Stimulated activated CD4-positive, alpha-beta T cell treated with anti-CD3 and anti-CD28 coated beads, TNF-alpha, amount 100 ng/mL, for 48 hours (primary cell): ENCODE measurements at regions not wholly inside any gene's neighbourhood (a gene's known extent, or its start where the extent isn't known, plus 50 kb on each side); places are given as distances from the start of the nearest gene placed in this dataset.
"Not testable (repeated sequence)": the region's sequence is repeated elsewhere in the genome, so short reads cannot be mapped to it uniquely, and the experiment has no call there.

Experiments
- DNase-seq, 3 donors: peaks; one replicate each; pipeline ENCODE4 v3.0.0-alpha.2; 2020; ENCODE audit warnings: low read depth in 3 of 3

GRCh38 chr2:53209679-53210458, 557.7 kb upstream of the CHAC2 start:
- DNase-seq, result no peak

DNA sequence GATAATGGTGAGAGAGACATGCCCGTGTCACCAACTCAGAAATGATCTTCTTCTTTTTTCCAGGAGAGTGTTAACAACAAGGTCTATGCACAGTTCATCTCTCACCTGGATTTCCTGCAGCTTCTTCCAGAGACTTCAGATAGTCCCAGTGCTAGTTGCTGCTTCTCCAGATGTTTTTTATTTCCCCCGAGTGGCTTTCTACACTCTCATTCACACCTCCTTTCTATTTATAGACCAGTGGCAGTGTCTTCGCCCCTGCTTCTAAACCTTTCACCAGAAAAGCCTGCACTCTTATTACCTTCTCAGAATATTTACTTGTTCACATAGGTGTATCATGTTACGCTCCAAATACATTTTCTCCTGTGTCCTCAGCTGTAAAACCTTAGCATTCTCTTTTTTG, 558.8 kb upstream of the CHAC2 start:
- DNase-seq, result no peak

GRCh38 chr2:53206226-53206625, 561.4 kb upstream of the CHAC2 start:
- not testable (repeated sequence) for DNase-seq

- no peak for DNase-seq
Observed at GRCh38 chr2:53202063-53202462, 565.5 kb upstream of the CHAC2 start.

GRCh38 chr2:53200072-53200471, 567.5 kb upstream of the CHAC2 start:
- DNase-seq, result no peak

DNA sequence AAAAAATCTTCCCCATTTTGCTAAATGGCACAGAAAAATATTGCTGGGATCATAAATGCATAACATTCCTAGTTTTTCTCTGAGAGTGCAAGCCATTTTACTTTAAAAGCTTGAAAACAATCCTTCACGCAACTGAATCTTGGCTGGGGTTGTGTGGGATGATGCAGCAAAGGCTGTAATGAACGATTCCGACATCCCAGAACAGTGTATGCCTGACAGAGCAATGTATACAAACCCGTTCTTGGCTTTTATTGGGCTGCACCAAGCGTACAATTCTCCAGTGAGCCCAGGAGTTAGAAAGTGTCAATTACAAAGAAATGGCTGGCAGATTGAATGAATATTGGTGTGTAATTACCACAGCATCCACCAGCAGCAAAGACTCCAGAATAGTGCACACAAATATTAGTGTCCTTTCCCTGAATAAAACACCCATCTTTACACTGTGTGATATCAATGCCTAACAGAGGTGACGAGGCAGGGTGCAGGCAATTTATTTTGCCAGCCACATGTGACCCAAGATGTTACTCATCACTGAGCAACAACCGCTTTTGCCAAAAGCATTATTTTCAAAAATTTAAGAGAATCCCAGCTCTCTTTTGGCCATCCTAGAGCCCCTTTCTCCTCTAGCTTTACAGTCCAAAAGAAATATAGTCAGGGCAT, 578.6 kb upstream of the CHAC2 start:
- no peak for DNase-seq

DNA sequence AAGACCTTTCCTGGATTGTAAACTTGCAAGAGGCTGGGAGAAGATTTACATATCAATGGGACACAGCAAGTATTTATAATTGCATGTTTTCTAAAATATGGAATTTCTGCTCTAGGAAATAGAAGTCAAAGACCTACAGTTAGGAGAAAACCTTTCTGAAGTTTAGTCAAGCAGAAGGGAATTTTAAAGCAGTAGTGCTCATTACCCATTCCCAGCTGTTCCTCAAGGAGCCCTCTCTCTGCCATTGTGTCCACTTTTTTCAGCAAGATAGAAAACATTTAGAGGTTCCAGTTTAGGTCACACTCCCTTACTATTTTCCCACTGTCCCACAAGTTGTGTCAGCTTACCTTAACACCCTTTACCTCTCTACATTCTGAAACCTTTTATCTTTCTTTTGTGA, 584.0 kb upstream of the CHAC2 start:
- no peak for DNase-seq

GRCh38 chr2:53182601-53183000, 585.0 kb upstream of the CHAC2 start:
- no peak for DNase-seq

GRCh38 chr2:53181759-53182158, 585.8 kb upstream of the CHAC2 start:
- DNase-seq, result no peak

GRCh38 chr2:53177327-53177726, 590.3 kb upstream of the CHAC2 start:
- no peak for DNase-seq

DNA sequence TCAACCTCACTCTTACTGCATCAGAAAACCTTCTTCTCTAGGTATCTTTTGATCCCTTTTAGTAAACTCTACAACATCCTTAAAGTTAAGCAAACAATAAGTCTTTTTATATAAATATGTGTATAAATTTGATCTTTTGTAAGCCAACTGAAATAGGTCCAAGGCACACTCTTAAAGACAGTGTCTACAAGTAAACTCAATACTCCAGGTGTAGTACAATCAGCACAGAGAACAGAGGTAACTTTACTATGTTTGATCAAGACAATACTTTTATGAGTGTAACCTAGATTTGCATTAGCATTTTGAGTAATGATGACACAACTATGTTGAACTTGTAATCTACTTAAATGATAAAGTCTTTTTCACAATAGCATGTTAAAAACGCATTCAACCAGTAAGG, 593.1 kb upstream of the CHAC2 start:
- no peak for DNase-seq

DNA sequence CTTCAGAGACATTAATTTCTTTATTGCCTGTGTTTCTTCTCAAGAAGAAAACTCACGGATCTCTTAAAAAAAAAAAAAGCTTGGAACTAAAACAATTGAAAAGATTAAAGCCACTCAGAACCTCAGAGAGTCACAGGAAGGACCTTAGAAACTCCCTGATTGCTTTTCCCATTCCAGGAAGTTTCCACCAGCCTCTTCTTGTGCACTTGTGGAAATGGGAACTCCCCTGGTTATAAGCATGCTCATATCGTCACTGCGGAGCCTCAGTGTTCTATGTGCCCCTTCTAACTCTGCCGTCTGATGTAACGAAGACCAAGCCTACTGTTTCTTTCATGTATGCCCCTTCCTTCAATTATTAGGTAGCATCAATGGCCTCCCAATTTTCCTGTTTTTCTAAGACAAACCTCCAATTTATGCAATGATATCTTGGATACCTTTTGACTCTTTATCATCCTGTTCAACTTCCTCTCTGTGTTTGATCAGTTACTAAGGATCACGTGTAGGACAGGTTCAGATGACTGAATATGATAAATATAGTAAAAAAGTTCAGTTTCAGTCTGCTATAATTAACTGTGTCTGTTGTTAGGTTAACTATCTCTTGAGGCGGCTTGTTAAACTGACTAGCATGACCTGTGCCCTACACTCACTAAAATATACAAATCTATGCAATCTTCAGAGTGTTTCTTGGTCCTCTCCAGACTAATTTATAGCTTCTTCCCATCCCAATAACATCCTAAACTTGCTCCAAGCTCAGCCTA, 593.7 kb upstream of the CHAC2 start:
- DNase-seq, result no peak

DNA sequence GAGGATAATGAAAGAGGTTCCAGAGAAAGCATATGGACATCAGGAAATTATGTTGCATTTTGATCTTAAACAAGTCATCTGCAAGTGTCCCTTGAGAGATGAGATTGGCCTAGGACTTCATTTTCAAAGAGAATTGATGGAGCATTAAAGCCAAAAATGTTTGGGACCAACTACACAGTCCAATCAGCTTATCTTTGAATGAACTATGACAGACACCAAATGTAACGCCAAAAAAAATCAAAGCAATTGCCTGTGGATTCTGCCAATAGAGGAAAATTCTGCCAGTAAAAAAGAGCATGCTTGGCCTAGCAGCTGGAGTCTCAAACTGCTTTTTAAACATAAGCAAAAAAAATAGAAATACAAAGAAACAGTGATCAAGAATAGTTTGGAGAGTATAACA, 594.5 kb upstream of the CHAC2 start:
- no peak for DNase-seq

DNA sequence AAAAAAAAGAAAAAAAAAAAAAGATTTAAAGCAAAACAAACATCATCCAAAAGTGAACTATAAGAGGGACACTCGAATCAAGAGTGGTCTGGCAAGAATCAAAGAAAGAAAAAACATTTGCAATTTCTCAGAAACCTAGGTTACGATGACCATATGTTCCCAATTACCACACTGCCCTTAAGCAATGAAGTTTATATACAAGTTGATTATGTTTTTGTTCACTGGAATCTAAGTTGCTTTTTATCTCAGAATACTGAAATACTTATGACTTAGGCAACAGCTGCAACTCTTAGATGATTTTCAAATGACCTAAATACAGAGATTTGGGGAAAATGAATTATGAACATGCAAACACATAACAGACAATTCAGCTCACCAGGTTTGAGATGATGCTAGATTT, 597.1 kb upstream of the CHAC2 start:
- DNase-seq, result no peak

DNA sequence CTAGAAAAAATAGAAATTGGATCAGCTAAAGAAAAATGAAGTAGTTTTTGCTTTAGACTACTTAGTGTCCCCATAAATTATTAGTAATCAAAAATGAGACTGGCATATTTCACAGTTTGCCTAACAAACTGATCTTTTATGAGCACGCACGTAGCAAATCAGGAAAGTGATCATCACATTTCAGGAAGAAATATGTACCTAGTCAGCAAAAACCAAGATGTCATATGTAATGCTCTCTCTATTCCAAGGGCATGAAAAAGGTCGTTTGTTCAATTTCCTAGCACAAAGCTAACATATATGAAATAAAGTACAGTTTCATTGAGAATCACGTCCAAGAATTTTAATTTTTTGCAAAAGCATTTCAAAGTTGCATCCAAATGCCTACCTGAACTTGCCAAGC, 600.4 kb upstream of the CHAC2 start:
- no peak for DNase-seq

DNA sequence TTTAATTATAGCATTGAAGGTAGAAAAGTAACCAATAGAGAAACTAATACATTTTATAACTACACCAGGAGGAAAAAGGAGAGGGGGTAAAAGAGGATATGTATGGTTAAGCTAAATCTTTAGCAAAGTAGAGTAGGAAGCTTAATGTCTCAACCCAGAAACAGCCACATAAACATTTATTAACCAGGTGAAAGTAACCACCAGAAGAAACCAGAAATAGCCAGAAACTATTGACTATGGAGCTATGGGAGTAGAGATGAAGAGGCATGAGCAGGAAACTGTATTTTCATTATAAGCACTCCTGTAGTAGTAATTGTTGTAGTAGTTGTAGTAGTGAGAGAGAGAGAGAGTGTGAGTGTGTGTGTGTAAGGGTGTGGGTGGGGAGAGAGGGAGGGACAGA, 617.5 kb upstream of the CHAC2 start:
- no peak for DNase-seq

GRCh38 chr2:53148221-53148620, 619.4 kb upstream of the CHAC2 start:
- DNase-seq, result no peak

GRCh38 chr2:53131416-53131815, 636.2 kb upstream of the CHAC2 start:
- DNase-seq, result no peak

DNA sequence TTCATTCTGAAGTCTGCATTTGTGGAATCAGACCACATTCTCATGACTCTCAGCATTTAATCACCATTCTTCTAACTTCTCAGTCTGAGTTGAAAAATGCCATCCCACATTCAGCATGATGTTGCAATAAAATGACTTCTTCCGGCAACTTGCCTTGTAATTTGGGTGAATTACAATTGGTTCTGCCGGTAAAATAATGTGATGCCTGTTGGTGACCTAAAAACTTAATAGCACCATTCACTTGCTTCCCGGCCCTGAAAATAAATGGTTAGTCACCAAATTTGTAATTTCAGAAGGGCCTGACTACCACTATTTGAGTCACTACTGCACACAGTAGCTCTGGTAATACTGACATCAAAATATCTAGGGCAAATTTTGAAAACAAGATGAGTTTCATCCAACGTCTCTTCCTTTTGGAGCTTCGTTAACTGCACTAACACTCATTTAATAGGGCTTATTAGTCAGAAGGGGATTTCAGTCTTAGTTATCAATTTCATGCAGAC, 637.1 kb upstream of the CHAC2 start:
- DNase-seq, result no peak

GRCh38 chr2:53129851-53130250, 637.8 kb upstream of the CHAC2 start:
- DNase-seq, result no peak

DNA sequence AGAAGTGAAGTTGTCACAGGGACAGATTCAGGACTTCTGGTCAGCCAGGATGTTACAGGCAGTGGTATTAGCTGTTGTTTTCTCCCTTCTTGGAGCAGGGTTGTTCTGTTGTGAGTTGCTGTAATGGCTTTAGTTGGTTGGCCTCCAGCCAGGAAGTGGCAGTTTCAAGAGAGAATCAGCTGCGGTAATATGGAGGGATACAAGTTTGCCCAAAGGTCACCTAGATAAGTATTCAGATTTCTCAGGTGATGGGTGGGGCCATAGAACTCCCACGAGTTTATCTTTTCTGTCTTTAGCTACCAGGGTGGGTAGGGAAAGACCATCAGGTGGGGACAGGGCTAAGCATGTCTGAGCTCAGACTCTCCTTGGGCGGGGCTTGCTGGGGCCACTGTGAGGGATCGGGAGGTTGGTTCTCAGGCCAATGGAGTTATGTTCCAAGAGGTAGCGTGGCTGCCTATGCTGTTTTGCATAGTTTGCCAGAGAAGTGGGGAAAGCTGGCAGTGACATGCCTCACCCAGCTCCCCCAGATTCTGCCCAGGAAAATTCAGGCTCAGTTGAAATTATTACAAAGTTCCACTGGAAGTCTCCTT, 640.4 kb upstream of the CHAC2 start:
- DNase-seq, result no peak

- no peak for DNase-seq
Observed at GRCh38 chr2:53114991-53115390, 652.6 kb upstream of the CHAC2 start.
